Stomach (tissue), 8 donors: ENCODE measurements at regions not wholly inside any gene's neighbourhood (a gene's known extent, or its start where the extent isn't known, plus 50 kb on each side); places are given as distances from the start of the nearest gene placed in this dataset.

Source experiments
- DNase-seq, 2 donors: peaks; one replicate each; pipeline versions ENCODE4 v3.0.0 to v3.0.0-alpha.2; 2013 to 2019
- H3K27ac ChIP-seq, 5 donors: fragments of 200-600 bp in 4 of 5; sonication (generic) in 4 of 5; one replicate each; pipeline ENCODE4 v1.5.1; 2013 to 2019; ENCODE audit warnings: mild to moderate bottlenecking in 1 of 5, moderate library complexity in 1 of 5
- H3K27me3 ChIP-seq, 3 donors: fragments of 200-600 bp; sonication (generic); one replicate each; pipeline ENCODE4 v1.5.1; 2017 to 2019; ENCODE audit warnings: mixed run types in 1 of 3
- H3K36me3 ChIP-seq, 4 donors: fragments of 200-600 bp; sonication (generic); 1 replicate in 3 of 4; 2 replicates in 1 of 4; pipeline ENCODE4 v1.5.1; 2016 to 2019
- H3K4me1 ChIP-seq, 4 donors: fragments of 200-600 bp; sonication (generic); one replicate each; pipeline ENCODE4 v1.5.1; 2016 to 2019
- H3K4me3 ChIP-seq, 4 donors: fragments of 200-600 bp; sonication (generic) in 3 of 4; one replicate each; pipeline ENCODE4 v1.5.1; 2016 to 2019; ENCODE audit warnings: mild to moderate bottlenecking in 1 of 4
- H3K9me3 ChIP-seq, 4 donors: fragments of 200-600 bp; sonication (generic); one replicate each; pipeline ENCODE4 v1.5.1; 2016 to 2019
- CTCF ChIP-seq, 7 experiments: fragments of 450-650 bp in 4 of 7; fragments of 200-600 bp in 3 of 7; sonication (generic) in 3 of 7; IDR thresholded peaks; one replicate each; pipeline ENCODE4 v1.5.1; 2016 to 2019; ENCODE audit warnings: antibody characterized with exemption in 7 of 7, control low read depth in 2 of 7, mild to moderate bottlenecking in 1 of 7
- EP300 ChIP-seq: sonication (generic); formaldehyde crosslinking; IDR thresholded peaks from one replicate; pipeline ENCODE4 v1.6.1; 2017; ENCODE audit warnings: antibody characterized with exemption
- POLR2A ChIP-seq, 4 donors: fragments of 450-650 bp; IDR thresholded peaks; one replicate each; pipeline ENCODE4 v1.6.1; 2016; ENCODE audit warnings: antibody characterized with exemption in 4 of 4, control low read depth in 2 of 4, mild to moderate bottlenecking in 1 of 4, moderate library complexity in 1 of 4
- POLR2AphosphoS5 ChIP-seq, 3 donors: sonication (generic); formaldehyde crosslinking; IDR thresholded peaks; one replicate each; pipeline ENCODE4 v1.6.1; 2016; ENCODE audit warnings: antibody characterized with exemption in 3 of 3
- WGBS, 5 donors: extraction: QIAGEN DNeasy Blood & Tissue Kit in 3 of 5; methylation state at CpG; one replicate each; pipeline versions ENCODE4 v1.1.5 to v1.1.7; 2013 to 2018; 5-methylcytosine and 5-hydroxymethylcytosine counted together
- intact Hi-C: fragments of 100-400 bp; cut with DNase I; formaldehyde crosslinking; loops from one replicate; pipeline ENCODE4 v1.15.1; 2023; ENCODE audit warnings: low total_unique reads
- donor health status: healthy with polysubstance abuse.
- donor health status: Bipolar disorder and iron deficiency.
- donor health status: healthy.

DNA sequence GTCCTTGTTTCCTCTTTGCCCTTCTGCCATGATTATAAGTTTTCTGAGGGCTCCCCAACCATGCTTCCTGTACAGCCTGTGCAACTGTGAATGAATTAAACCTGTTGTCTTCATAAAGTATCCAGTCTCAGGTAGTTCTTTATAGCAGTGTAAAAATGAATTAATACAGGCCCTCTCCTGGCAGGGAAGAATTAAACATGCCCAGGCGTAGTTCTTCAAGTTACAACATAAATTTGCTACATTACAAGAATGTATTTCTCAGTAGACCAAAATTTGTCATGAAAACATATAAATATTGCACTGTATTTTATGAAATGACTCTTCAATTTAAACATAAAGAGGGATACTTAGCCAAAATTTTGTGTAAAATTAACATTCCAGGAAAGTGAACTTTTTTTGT lies 1089.9 kb upstream of the PCDH10 start:
- H3K4me3 ChIP-seq, result no peak overlapping the region
- intact Hi-C loops, result no loop called here
- DNase-seq, result no peak
- no peaks in the 10 kb centered on the region for H3K4me1 ChIP-seq
- peaks cover 0 to 24% (median 6%) of the 10 kb centered on the region in 4 donors for H3K9me3 ChIP-seq
- H3K27ac ChIP-seq, result no peak overlapping the region
- TF ChIP-seq POLR2A (IDR thresholded peaks at IDR 0.05) (no peak), POLR2AphosphoS5 (IDR thresholded peaks at IDR 0.05) (no peak), EP300 (no peak), CTCF (IDR thresholded peaks at IDR 0.05) (no peak)
- H3K27me3 ChIP-seq, result no peaks in the 10 kb centered on the region
- H3K36me3 ChIP-seq, result no peaks in the 10 kb centered on the region
- 74 to 96% (median 87%) methylated on average over 1 of the region's 1 CpG for WGBS, 5 donors

DNA sequence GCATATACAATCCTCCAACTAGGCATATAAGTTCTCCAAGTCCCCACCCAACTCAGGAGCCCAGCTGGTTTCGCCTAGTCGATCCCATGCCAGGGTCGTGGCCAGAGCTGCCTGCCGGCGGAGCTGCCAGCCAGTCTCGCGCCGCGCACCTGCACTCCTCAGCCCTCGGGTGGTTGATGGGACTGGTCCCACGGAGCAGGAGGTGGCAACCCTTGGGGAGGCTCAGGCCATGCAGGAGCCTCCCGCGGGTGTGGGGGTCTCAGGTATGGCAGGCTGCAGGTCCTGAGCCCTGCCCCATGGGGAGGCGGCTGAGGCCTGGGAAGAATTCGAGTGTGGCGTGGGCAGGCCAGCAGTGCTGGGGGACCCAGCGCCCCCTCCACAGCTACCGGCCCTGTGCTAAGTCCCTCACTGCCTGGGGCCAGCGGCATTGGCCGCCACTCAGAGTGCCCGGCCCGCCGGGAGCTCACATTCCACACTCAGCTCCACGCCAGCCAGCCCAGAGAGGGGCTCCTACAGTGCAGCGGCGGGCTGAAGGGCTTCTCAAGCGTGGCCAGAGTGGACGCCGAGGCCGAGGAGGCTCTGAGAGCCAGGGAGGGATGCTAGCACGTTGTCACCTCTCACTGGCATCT lies 1086.4 kb upstream of the PCDH10 start:
- 93 to 96% (median 95%) methylated on average over 12 to 31 of the region's 31 CpGs for WGBS, 5 donors
- no peak overlapping the region for H3K27ac ChIP-seq
- no peaks in the 10 kb centered on the region for H3K36me3 ChIP-seq
- TF ChIP-seq EP300 (no peak), POLR2AphosphoS5 (IDR thresholded peaks at IDR 0.05) (no peak), CTCF (IDR thresholded peaks at IDR 0.05) (no peak), POLR2A (IDR thresholded peaks at IDR 0.05) (no peak)
- peaks cover 0 to 24% (median 6%) of the 10 kb centered on the region in 4 donors for H3K9me3 ChIP-seq
- no peaks in the 10 kb centered on the region for H3K4me1 ChIP-seq
- H3K4me3 ChIP-seq, result no peak overlapping the region
- no peak for DNase-seq
- H3K27me3 ChIP-seq, result no peaks in the 10 kb centered on the region
- intact Hi-C loops, result no loop called here

GRCh38 chr4:132063829-132064228 lies 1085.3 kb upstream of the PCDH10 start:
- H3K27ac ChIP-seq, result no peak overlapping the region
- H3K27me3 ChIP-seq, result no peaks in the 10 kb centered on the region
- no peaks in the 10 kb centered on the region for H3K36me3 ChIP-seq
- H3K9me3 ChIP-seq, result peaks cover 0 to 16% (median 6%) of the 10 kb centered on the region in 4 donors
- WGBS, 5 donors, result 30 to 39% (median 35%) methylated on average over 1 of the region's 1 CpG
- no peaks in the 10 kb centered on the region for H3K4me1 ChIP-seq
- peak in 1 of 2 donors; percentile 44 for DNase-seq
- TF ChIP-seq POLR2A (IDR thresholded peaks at IDR 0.05) (no peak), CTCF (IDR thresholded peaks at IDR 0.05) (no peak), EP300 (no peak), POLR2AphosphoS5 (IDR thresholded peaks at IDR 0.05) (no peak)
- intact Hi-C loops, result no loop called here
- H3K4me3 ChIP-seq, result no peak overlapping the region

GRCh38 chr4:132065940-132066495 lies 1083.1 kb upstream of the PCDH10 start:
- Histone ChIP-seq H3K27ac (no peak overlapping the region), H3K4me3 (no peak overlapping the region), H3K36me3 (no peaks in the 10 kb centered on the region), H3K27me3 (no peaks in the 10 kb centered on the region), H3K9me3 (peaks cover 0 to 16% (median 6%) of the 10 kb centered on the region in 4 donors), H3K4me1 (no peaks in the 10 kb centered on the region)
- no peak for DNase-seq
- 46 to 61% (median 52%) methylated on average over 2 of the region's 2 CpGs for WGBS, 5 donors
- intact Hi-C loops, result no loop called here
- TF ChIP-seq CTCF (IDR thresholded peaks at IDR 0.05), result no peak
- no peak for TF ChIP-seq EP300
- no peak for TF ChIP-seq POLR2A (IDR thresholded peaks at IDR 0.05)
- no peak for TF ChIP-seq POLR2AphosphoS5 (IDR thresholded peaks at IDR 0.05)
